Glutamatergic neuron (in vitro differentiated cells): ENCODE measurements at regions not wholly inside any gene's neighbourhood (a gene's known extent, or its start where the extent isn't known, plus 50 kb on each side); places are given as distances from the start of the nearest gene placed in this dataset.

ENCODE experiments used
- DNase-seq: peaks from one replicate; pipeline ENCODE4 v3.0.0; 2022
- H3K27ac Mint-ChIP-seq: one replicate; pipeline ENCODE4 v1.8.0; 2020; ENCODE audit warnings: mild to moderate bottlenecking, mixed read lengths, inconsistent platforms; ENCODE audit not compliant: unreplicated experiment
- H3K27me3 Mint-ChIP-seq: one replicate; pipeline ENCODE4 v1.8.0; 2020; ENCODE audit warnings: mild to moderate bottlenecking, moderate library complexity, mixed read lengths, inconsistent platforms; ENCODE audit not compliant: unreplicated experiment
- H3K36me3 Mint-ChIP-seq: one replicate; pipeline ENCODE4 v1.8.0; 2020; ENCODE audit warnings: mild to moderate bottlenecking, mixed read lengths, inconsistent platforms; ENCODE audit not compliant: unreplicated experiment
- H3K4me1 Mint-ChIP-seq: one replicate; pipeline ENCODE4 v1.8.0; 2020; ENCODE audit warnings: mild to moderate bottlenecking, low read depth, mixed read lengths, inconsistent platforms; ENCODE audit not compliant: unreplicated experiment
- H3K4me3 Mint-ChIP-seq: one replicate; pipeline ENCODE4 v1.8.0; 2020; ENCODE audit warnings: mild to moderate bottlenecking, mixed read lengths, inconsistent platforms; ENCODE audit not compliant: unreplicated experiment
- H3K9me3 Mint-ChIP-seq: one replicate; pipeline ENCODE4 v1.8.0; 2020; ENCODE audit warnings: mild to moderate bottlenecking, moderate library complexity, mixed read lengths, inconsistent platforms; ENCODE audit not compliant: unreplicated experiment
- TF ChIP-seq, protein P1 (sequence below): fragments of 200-600 bp; sonication (generic); IDR thresholded peaks from one replicate; pipeline ENCODE4 v1.5.0; 2021; ENCODE audit not compliant: partially characterized antibody, unreplicated experiment

GRCh38 chr22:44366372-44367300 lies 53.9 kb upstream of the SHISAL1 start:
- Mint-ChIP-seq H3K27me3 (peaks cover 5% of the 10 kb centered on the region), H3K27ac (no peak overlapping the region), H3K36me3 (no peaks in the 10 kb centered on the region), H3K4me1 (peaks cover 14% of the 10 kb centered on the region), H3K9me3 (peaks cover 5% of the 10 kb centered on the region), H3K4me3 (no peak overlapping the region)
- TF ChIP-seq, protein P1, sequence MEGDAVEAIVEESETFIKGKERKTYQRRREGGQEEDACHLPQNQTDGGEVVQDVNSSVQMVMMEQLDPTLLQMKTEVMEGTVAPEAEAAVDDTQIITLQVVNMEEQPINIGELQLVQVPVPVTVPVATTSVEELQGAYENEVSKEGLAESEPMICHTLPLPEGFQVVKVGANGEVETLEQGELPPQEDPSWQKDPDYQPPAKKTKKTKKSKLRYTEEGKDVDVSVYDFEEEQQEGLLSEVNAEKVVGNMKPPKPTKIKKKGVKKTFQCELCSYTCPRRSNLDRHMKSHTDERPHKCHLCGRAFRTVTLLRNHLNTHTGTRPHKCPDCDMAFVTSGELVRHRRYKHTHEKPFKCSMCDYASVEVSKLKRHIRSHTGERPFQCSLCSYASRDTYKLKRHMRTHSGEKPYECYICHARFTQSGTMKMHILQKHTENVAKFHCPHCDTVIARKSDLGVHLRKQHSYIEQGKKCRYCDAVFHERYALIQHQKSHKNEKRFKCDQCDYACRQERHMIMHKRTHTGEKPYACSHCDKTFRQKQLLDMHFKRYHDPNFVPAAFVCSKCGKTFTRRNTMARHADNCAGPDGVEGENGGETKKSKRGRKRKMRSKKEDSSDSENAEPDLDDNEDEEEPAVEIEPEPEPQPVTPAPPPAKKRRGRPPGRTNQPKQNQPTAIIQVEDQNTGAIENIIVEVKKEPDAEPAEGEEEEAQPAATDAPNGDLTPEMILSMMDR = no peak
- peak; percentile 15 for DNase-seq

DNA sequence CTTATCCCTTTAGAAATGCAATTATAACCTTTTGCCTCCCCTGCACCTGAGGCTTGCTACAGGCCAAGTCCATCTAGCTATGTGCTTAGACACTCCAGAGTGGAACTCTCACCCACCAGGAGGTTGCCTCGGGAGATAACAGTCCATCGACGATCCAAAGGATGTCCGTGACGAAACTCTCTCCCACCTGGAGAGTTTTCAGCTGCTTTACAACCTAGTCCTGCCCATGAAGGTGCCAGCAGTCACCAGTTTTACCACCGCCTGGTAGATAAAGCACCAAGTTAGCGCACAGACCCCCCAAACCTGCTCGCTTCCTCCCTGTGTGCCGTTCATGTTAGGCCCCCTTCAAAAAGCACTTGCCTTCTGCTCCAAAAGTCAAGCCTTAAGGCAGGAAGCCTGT lies 53.1 kb upstream of the SHISAL1 start:
- Mint-ChIP-seq H3K4me3 (no peak overlapping the region), H3K27ac (no peak overlapping the region), H3K9me3 (peaks cover 3% of the 10 kb centered on the region), H3K4me1 (peaks cover 14% of the 10 kb centered on the region), H3K27me3 (peaks cover 5% of the 10 kb centered on the region), H3K36me3 (no peaks in the 10 kb centered on the region)
- peak; percentile 7 for DNase-seq
- TF ChIP-seq, protein P1 = no peak

DNA sequence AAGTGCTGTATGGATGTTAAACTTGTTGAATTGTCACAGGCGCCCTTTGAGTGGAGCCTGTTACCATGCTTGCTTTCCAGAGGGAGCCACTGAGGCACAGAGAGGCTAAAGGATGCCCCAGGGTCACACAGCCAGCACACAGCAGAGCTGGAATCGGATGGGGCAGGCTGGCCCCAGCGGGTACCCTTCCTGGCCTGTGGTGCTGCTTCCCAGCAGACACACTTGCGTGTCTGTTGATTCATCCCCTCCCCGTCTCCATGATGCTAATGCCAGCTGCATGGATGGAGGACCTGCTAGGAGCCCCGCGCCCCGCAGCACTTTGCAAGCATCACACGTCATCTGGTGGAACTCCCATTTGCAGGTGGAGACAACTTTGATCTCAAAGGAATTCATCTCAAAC lies 52.4 kb upstream of the SHISAL1 start:
- TF ChIP-seq, protein P1 = no peak
- Mint-ChIP-seq H3K36me3 (no peaks in the 10 kb centered on the region), H3K4me3 (no peak overlapping the region), H3K27me3 (peaks cover 5% of the 10 kb centered on the region), H3K4me1 (peaks cover 11% of the 10 kb centered on the region), H3K9me3 (peaks cover 3% of the 10 kb centered on the region), H3K27ac (no peak overlapping the region)
- peak; percentile 9 for DNase-seq

GRCh38 chr22:44364751-44365130 lies 52.0 kb upstream of the SHISAL1 start:
- Mint-ChIP-seq H3K27ac (no peak overlapping the region), H3K27me3 (peaks cover 5% of the 10 kb centered on the region), H3K4me3 (no peak overlapping the region), H3K4me1 (peaks cover 11% of the 10 kb centered on the region), H3K36me3 (no peaks in the 10 kb centered on the region), H3K9me3 (peaks cover 3% of the 10 kb centered on the region)
- peak; percentile 10 for DNase-seq
- TF ChIP-seq, protein P1 = no peak
